ENCODE measurements at regions not wholly inside any gene's neighbourhood (a gene's known extent, or its start where the extent isn't known, plus 50 kb on each side); places are given as distances from the start of the nearest gene placed in this dataset.

DNA sequence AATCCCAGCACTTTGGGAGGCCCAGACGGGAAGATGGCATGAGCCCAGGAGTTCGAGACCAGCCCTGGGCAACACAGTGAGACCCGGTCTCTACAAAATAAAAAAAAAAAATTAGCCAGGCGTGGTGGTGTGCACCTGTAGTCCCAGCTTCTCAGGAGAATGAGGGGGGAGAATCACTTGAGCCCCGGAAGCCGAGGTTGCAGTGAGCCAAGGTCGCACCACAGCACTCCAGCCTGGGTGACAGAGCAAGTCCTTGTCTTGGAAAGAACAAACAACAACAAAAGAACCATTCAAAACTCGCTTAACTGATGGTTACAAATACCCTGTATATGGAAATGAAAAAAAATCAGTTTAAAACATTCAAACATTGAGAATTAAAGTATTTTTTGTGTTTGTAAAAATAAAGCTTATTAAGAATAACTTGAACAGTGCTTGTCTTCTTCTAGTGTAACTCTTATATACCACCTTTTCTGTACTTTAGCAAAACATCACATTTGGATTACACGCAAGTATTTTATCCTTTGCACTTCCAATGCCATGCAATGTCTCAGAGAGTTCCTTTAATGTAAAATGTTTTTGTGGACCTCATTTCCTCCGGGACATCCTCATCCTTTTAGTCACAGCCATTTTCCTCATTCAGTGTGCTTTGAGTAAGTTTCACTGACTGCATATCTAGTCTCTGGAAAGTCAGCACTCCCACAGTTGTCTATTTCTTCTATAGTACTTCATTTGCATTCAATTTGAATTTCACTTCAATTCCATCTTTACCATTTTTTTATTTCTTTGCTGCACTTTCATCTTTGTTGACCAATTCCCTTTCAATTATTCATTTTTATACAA, 113.0 kb upstream of the GOLGA8J start:
- Histone ChIP-seq H3K27me3 (ENCODE audit: control insufficient read depth, insufficient read depth, low read length) (peaks cover 17% of the 10 kb centered on the region), H3K36me3 (ENCODE audit: control insufficient read depth, insufficient read depth, low read length) (no peaks in the 10 kb centered on the region), H3K4me3 (ENCODE audit: low read depth, low read length) (no peak overlapping the region)
- DNase-seq (ENCODE audit: low read depth) = no peak
- TF ChIP-seq, protein P1, sequence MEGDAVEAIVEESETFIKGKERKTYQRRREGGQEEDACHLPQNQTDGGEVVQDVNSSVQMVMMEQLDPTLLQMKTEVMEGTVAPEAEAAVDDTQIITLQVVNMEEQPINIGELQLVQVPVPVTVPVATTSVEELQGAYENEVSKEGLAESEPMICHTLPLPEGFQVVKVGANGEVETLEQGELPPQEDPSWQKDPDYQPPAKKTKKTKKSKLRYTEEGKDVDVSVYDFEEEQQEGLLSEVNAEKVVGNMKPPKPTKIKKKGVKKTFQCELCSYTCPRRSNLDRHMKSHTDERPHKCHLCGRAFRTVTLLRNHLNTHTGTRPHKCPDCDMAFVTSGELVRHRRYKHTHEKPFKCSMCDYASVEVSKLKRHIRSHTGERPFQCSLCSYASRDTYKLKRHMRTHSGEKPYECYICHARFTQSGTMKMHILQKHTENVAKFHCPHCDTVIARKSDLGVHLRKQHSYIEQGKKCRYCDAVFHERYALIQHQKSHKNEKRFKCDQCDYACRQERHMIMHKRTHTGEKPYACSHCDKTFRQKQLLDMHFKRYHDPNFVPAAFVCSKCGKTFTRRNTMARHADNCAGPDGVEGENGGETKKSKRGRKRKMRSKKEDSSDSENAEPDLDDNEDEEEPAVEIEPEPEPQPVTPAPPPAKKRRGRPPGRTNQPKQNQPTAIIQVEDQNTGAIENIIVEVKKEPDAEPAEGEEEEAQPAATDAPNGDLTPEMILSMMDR (IDR thresholded peaks at IDR 0.05; ENCODE audit: insufficient read depth, low read depth, low read length) = no peak
- ChIA-PET POLR2A (no interaction called here), CTCF (no interaction called here)

- POLR2A ChIA-PET = no interaction called here
- TF ChIP-seq, protein P1 (IDR thresholded peaks at IDR 0.05; ENCODE audit: insufficient read depth, low read depth, low read length) = no peak
- no peaks in the 10 kb centered on the region for H3K36me3 ChIP-seq (ENCODE audit: control insufficient read depth, insufficient read depth, low read length)
- no peak for DNase-seq (ENCODE audit: low read depth)
- peak overlapping the region; percentile 6; the same call in 1 of the 2 replicates for H3K4me3 ChIP-seq (ENCODE audit: low read depth, low read length)
- CTCF ChIA-PET = interaction anchor here (0.6 kb wide), 1 partner anchor 48 kb away, joined by 3 read pairs; no protein-coding TSS in a partner anchor
- peaks cover 20% of the 10 kb centered on the region for H3K27me3 ChIP-seq (ENCODE audit: control insufficient read depth, insufficient read depth, low read length)
Observed at GRCh38 chr15:29968895-29969561, 113.7 kb upstream of the GOLGA8J start.

GRCh38 chr15:29968099-29968894, 114.5 kb upstream of the GOLGA8J start:
- no peak for DNase-seq (ENCODE audit: low read depth)
- Histone ChIP-seq H3K36me3 (ENCODE audit: control insufficient read depth, insufficient read depth, low read length) (no peaks in the 10 kb centered on the region), H3K27me3 (ENCODE audit: control insufficient read depth, insufficient read depth, low read length) (peaks cover 20% of the 10 kb centered on the region), H3K4me3 (ENCODE audit: low read depth, low read length) (peak overlapping the region; percentile 6; the same call in 1 of the 2 replicates)
- ChIA-PET CTCF (interaction anchor here (0.6 kb wide), 1 partner anchor 47 kb away, joined by 3 read pairs; no protein-coding TSS in a partner anchor), POLR2A (no interaction called here)
- TF ChIP-seq, protein P1 (IDR thresholded peaks at IDR 0.05; ENCODE audit: insufficient read depth, low read depth, low read length) = no peak

DNA sequence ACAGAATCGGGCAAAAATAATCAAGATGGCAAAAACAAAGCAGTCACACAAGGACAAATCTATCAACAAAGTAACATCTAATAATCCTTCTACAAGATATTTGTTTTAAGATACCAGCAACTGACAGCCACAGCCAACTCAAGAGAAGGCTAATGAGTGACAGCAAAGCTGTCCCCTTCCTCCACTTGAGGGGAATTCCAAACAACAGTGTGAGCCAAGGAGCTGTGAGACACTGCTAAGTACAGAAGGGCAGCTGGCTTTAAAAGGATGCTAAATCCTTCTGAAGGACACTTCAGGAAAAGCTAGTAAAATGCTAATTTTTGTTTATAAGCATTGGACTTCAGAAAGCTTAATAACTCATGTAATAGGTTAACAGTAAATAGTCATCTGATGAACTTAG, 120.3 kb upstream of the GOLGA8J start:
- H3K36me3 ChIP-seq (ENCODE audit: control insufficient read depth, insufficient read depth, low read length) = no peaks in the 10 kb centered on the region
- DNase-seq (ENCODE audit: low read depth) = no peak
- no peak overlapping the region for H3K4me3 ChIP-seq (ENCODE audit: low read depth, low read length)
- POLR2A ChIA-PET = no interaction called here
- TF ChIP-seq, protein P1 (IDR thresholded peaks at IDR 0.05; ENCODE audit: insufficient read depth, low read depth, low read length) = no peak
- H3K27me3 ChIP-seq (ENCODE audit: control insufficient read depth, insufficient read depth, low read length) = peaks cover 7% of the 10 kb centered on the region
- CTCF ChIA-PET = interaction anchor here (1.0 kb wide), 1 partner anchor 17 kb away, joined by 3 read pairs; no protein-coding TSS in a partner anchor

Measured in BJ (cell line).